Esophagus muscularis mucosa (tissue), 4 donors: ENCODE measurements at regions not wholly inside any gene's neighbourhood (a gene's known extent, or its start where the extent isn't known, plus 50 kb on each side); places are given as distances from the start of the nearest gene placed in this dataset.
"Not testable (repeated sequence)": the region's sequence is repeated elsewhere in the genome, so short reads cannot be mapped to it uniquely, and the experiment has no call there.

ENCODE experiments used
- DNase-seq: peaks from one replicate; pipeline ENCODE4 v3.0.0-alpha.2; 2017; ENCODE audit errors: extremely low spot score
- H3K27ac ChIP-seq, 4 donors: fragments of 200-600 bp; sonication (generic); replicated peaks in 1 of 4; 1 replicate in 3 of 4; 2 replicates in 1 of 4; pipeline ENCODE4 v1.5.1; 2016 to 2019; ENCODE audit warnings: mild to moderate bottlenecking in 1 of 4
- H3K27me3 ChIP-seq, 4 donors: fragments of 200-600 bp; sonication (generic); one replicate each; pipeline versions ENCODE4 v1.5.1 to v1.6.0; 2016 to 2019
- H3K36me3 ChIP-seq, 4 donors: fragments of 200-600 bp; sonication (generic); one replicate each; pipeline ENCODE4 v1.5.1; 2016 to 2019
- H3K4me1 ChIP-seq, 4 donors: fragments of 200-600 bp; sonication (generic); one replicate each; pipeline ENCODE4 v1.5.1; 2016 to 2019
- H3K4me3 ChIP-seq, 4 donors: fragments of 200-600 bp; sonication (generic); 1 replicate in 2 of 4; 2 replicates in 2 of 4; pipeline ENCODE4 v1.5.1; 2016 to 2019; ENCODE audit warnings: mild to moderate bottlenecking in 4 of 4, moderate library complexity in 1 of 4
- H3K9me3 ChIP-seq, 4 donors: fragments of 200-600 bp; sonication (generic); 1 replicate in 3 of 4; 2 replicates in 1 of 4; pipeline ENCODE4 v1.5.1; 2016 to 2019
- CTCF ChIP-seq, 3 experiments: fragments of 200-600 bp in 2 of 3; fragments of 450-650 bp in 1 of 3; sonication (generic) in 2 of 3; IDR thresholded peaks; one replicate each; pipeline ENCODE4 v1.5.1; 2017 to 2019; ENCODE audit warnings: antibody characterized with exemption in 3 of 3, mild to moderate bottlenecking in 2 of 3, moderate library complexity in 1 of 3
- EP300 ChIP-seq: sonication (generic); formaldehyde crosslinking; IDR thresholded peaks from one replicate; pipeline ENCODE4 v1.6.1; 2017; ENCODE audit warnings: antibody characterized with exemption
- POLR2A ChIP-seq: fragments of 450-650 bp; IDR thresholded peaks from one replicate; pipeline ENCODE4 v1.6.1; 2017; ENCODE audit warnings: antibody characterized with exemption, moderate library complexity, mild to moderate bottlenecking, low read depth
- POLR2AphosphoS5 ChIP-seq, 2 donors: sonication (generic); formaldehyde crosslinking; IDR thresholded peaks; one replicate each; pipeline ENCODE4 v1.6.1; 2017; ENCODE audit warnings: antibody characterized with exemption in 2 of 2
- WGBS: methylation state at CpG from one replicate; pipeline ENCODE4 v1.1.5; 2018; 5-methylcytosine and 5-hydroxymethylcytosine counted together
- intact Hi-C: fragments of 100-400 bp; cut with DNase I; formaldehyde crosslinking; loops from one replicate; pipeline ENCODE4 v1.15.1; 2023

- DNase-seq, result no peak
- intact Hi-C loops, result no loop called here
- no peaks in the 10 kb centered on the region for H3K27me3 ChIP-seq
- TF ChIP-seq EP300 (no peak), POLR2AphosphoS5 (IDR thresholded peaks at IDR 0.05) (no peak), POLR2A (no peak), CTCF (IDR thresholded peaks at IDR 0.05) (no peak)
- no peaks in the 10 kb centered on the region for H3K9me3 ChIP-seq
- H3K27ac ChIP-seq, result no peak overlapping the region
- no peak overlapping the region for H3K4me3 ChIP-seq
- H3K4me1 ChIP-seq, result no peaks in the 10 kb centered on the region
- H3K36me3 ChIP-seq, result no peaks in the 10 kb centered on the region
- 63% methylated on average over 7 of the region's 7 CpGs for WGBS
Measured at GRCh38 chr20:47440857-47441773, 60.6 kb upstream of the NCOA3 start.

GRCh38 chr20:47441774-47442150 lies 59.9 kb upstream of the NCOA3 start:
- no peaks in the 10 kb centered on the region for H3K36me3 ChIP-seq
- no peak for TF ChIP-seq POLR2AphosphoS5 (IDR thresholded peaks at IDR 0.05)
- no peak for TF ChIP-seq CTCF (IDR thresholded peaks at IDR 0.05)
- TF ChIP-seq POLR2A, result no peak
- TF ChIP-seq EP300, result no peak
- H3K27me3 ChIP-seq, result no peaks in the 10 kb centered on the region
- intact Hi-C loops, result no loop called here
- H3K9me3 ChIP-seq, result no peaks in the 10 kb centered on the region
- no peaks in the 10 kb centered on the region for H3K4me1 ChIP-seq
- no peak for DNase-seq
- WGBS, result 87% methylated on average over 4 of the region's 4 CpGs
- no peak overlapping the region for H3K27ac ChIP-seq
- no peak overlapping the region for H3K4me3 ChIP-seq

- H3K27me3 ChIP-seq, intact Hi-C loops, H3K9me3 ChIP-seq, H3K4me1 ChIP-seq, DNase-seq, H3K27ac ChIP-seq, H3K36me3 ChIP-seq, H3K4me3 ChIP-seq: not testable (repeated sequence)
- 83% methylated on average over 9 of the region's 9 CpGs for WGBS
Measured at GRCh38 chr20:47443060-47443459, 58.6 kb upstream of the NCOA3 start.

GRCh38 chr20:47444584-47444983 lies 57.1 kb upstream of the NCOA3 start:
- TF ChIP-seq EP300 (no peak), POLR2AphosphoS5 (IDR thresholded peaks at IDR 0.05) (no peak), CTCF (IDR thresholded peaks at IDR 0.05) (no peak)
- 92% methylated on average over 4 of the region's 4 CpGs for WGBS
- Histone ChIP-seq H3K4me3 (no peak overlapping the region), H3K27ac (no peak overlapping the region), H3K36me3 (no peaks in the 10 kb centered on the region), H3K9me3 (no peaks in the 10 kb centered on the region), H3K4me1 (no peaks in the 10 kb centered on the region), H3K27me3 (no peaks in the 10 kb centered on the region)
- intact Hi-C loops, result no loop called here
- DNase-seq, result no peak

GRCh38 chr20:47445291-47445690 lies 56.4 kb upstream of the NCOA3 start:
- no peaks in the 10 kb centered on the region for H3K36me3 ChIP-seq
- intact Hi-C loops, result no loop called here
- no peaks in the 10 kb centered on the region for H3K4me1 ChIP-seq
- H3K27me3 ChIP-seq, result no peaks in the 10 kb centered on the region
- H3K27ac ChIP-seq, result no peak overlapping the region
- no peak for TF ChIP-seq CTCF (IDR thresholded peaks at IDR 0.05)
- no peak for TF ChIP-seq POLR2AphosphoS5 (IDR thresholded peaks at IDR 0.05)
- TF ChIP-seq POLR2A, result no peak
- TF ChIP-seq EP300, result no peak
- no peak overlapping the region for H3K4me3 ChIP-seq
- DNase-seq, result no peak
- 71% methylated on average over 6 of the region's 8 CpGs for WGBS
- no peaks in the 10 kb centered on the region for H3K9me3 ChIP-seq

- intact Hi-C loops, DNase-seq: not testable (repeated sequence)
Measured at GRCh38 chr20:47447350-47448296, 54.1 kb upstream of the NCOA3 start.

More at GRCh38 chr20:47447350-47448296, 54.1 kb upstream of the NCOA3 start:
- not testable (repeated sequence) for H3K4me3 ChIP-seq, H3K4me1 ChIP-seq, H3K9me3 ChIP-seq, H3K27me3 ChIP-seq, H3K27ac ChIP-seq, H3K36me3 ChIP-seq
- 94% methylated on average over 15 of the region's 15 CpGs for WGBS
